LHCN-M2 (cell line): ENCODE measurements at regions not wholly inside any gene's neighbourhood (a gene's known extent, or its start where the extent isn't known, plus 50 kb on each side); places are given as distances from the start of the nearest gene placed in this dataset.
"Not testable (repeated sequence)": the region's sequence is repeated elsewhere in the genome, so short reads cannot be mapped to it uniquely, and the experiment has no call there.

Experiments used
- DNase-seq: peaks from one replicate; pipeline ENCODE4 v3.0.0-alpha.2; 2012; ENCODE audit warnings: low read depth

- DNase-seq = peak; percentile 79
Measured at GRCh38 chr11:16605894-16606783, 132.3 kb upstream of the C11orf58 start.

GRCh38 chr11:16605389-16605893 lies 133.0 kb upstream of the C11orf58 start:
- peak; percentile 2 for DNase-seq

GRCh38 chr11:16604794-16605388 lies 133.6 kb upstream of the C11orf58 start:
- peak; percentile 42 for DNase-seq

- peak; percentile 2 for DNase-seq
Measured at GRCh38 chr11:16603890-16604793, 134.3 kb upstream of the C11orf58 start.

- no peak for DNase-seq
Measured at GRCh38 chr11:16603245-16603644, 135.2 kb upstream of the C11orf58 start.

- no peak for DNase-seq
Measured at GRCh38 chr11:16598906-16599305, 139.5 kb upstream of the C11orf58 start.

- DNase-seq = no peak
Measured at GRCh38 chr11:16598032-16598431, 140.4 kb upstream of the C11orf58 start.

GRCh38 chr11:16596231-16596630 lies 142.2 kb upstream of the C11orf58 start:
- no peak for DNase-seq

- no peak for DNase-seq
Measured at GRCh38 chr11:16591157-16591556, 147.3 kb upstream of the C11orf58 start.

- DNase-seq = no peak
Measured at GRCh38 chr11:16587670-16588069, 150.8 kb upstream of the C11orf58 start.

- no peak for DNase-seq
Measured at GRCh38 chr11:16584569-16584968, 153.9 kb upstream of the C11orf58 start.

- DNase-seq = not testable (repeated sequence)
Measured at GRCh38 chr11:16581078-16581477, 157.4 kb upstream of the C11orf58 start.

GRCh38 chr11:16577490-16577889 lies 161.0 kb upstream of the C11orf58 start:
- DNase-seq = no peak

GRCh38 chr11:16574889-16575288 lies 163.6 kb upstream of the C11orf58 start:
- not testable (repeated sequence) for DNase-seq

GRCh38 chr11:16572945-16573344 lies 165.5 kb upstream of the C11orf58 start:
- no peak for DNase-seq

GRCh38 chr11:16561150-16561549 lies 177.3 kb upstream of the C11orf58 start:
- no peak for DNase-seq

- DNase-seq = no peak
Measured at GRCh38 chr11:16558494-16558893, 180.0 kb upstream of the C11orf58 start.

GRCh38 chr11:16555956-16556355 lies 182.5 kb upstream of the C11orf58 start:
- no peak for DNase-seq

GRCh38 chr11:16554361-16554760 lies 184.1 kb upstream of the C11orf58 start:
- DNase-seq = no peak

GRCh38 chr11:16547879-16548278 lies 190.6 kb upstream of the C11orf58 start:
- no peak for DNase-seq

- no peak for DNase-seq
Measured at GRCh38 chr11:16543642-16544041, 187.3 kb upstream of the SOX6 start.

GRCh38 chr11:16542353-16542752 lies 186.0 kb upstream of the SOX6 start:
- DNase-seq = no peak
